ENCODE measurements at regions not wholly inside any gene's neighbourhood (a gene's known extent, or its start where the extent isn't known, plus 50 kb on each side); places are given as distances from the start of the nearest gene placed in this dataset.

DNA sequence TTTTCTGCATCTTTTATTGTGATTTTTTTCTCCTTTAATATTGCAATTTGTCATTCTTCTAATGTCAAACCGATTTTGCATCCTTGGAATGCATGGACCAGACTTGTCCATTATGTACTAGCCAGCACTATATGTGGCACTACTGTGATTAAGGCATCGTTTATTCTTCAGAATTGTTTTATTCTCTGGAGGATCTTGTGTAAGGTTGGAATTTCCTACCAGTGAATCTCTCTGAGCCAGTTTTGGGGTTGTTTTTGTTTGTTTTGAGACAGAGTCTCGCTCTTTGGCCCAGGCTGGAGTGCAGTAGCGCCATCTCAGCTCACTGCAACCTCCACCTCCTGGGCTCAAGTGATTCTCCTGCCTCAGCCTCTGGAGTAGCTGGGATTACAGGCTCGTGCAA is 58.5 kb downstream of the IGLL5 start:
- H3K27me3 ChIP-seq: peaks cover 0 to 49% of the 10 kb centered on the region in 2 donors
- DNase-seq: no peak
- no peaks in the 10 kb centered on the region for H3K36me3 ChIP-seq
- H3K9me3 ChIP-seq: no peaks in the 10 kb centered on the region
- H3K4me3 ChIP-seq: no peak overlapping the region
- no peak for TF ChIP-seq CTCF (IDR thresholded peaks at IDR 0.05)
- H3K27ac ChIP-seq: no peak overlapping the region
- no peaks in the 10 kb centered on the region for H3K4me1 ChIP-seq
- intact Hi-C loops (cut with DNase I; ENCODE audit: low total_unique reads): no loop called here

GRCh38 chr22:22948651-22949571 is 61.3 kb downstream of the IGLL5 start:
- peaks cover 0 to 51% of the 10 kb centered on the region in 2 donors for H3K27me3 ChIP-seq
- no peak for TF ChIP-seq CTCF (IDR thresholded peaks at IDR 0.05)
- no peaks in the 10 kb centered on the region for H3K36me3 ChIP-seq
- no peaks in the 10 kb centered on the region for H3K9me3 ChIP-seq
- no peak overlapping the region for H3K27ac ChIP-seq
- no peaks in the 10 kb centered on the region for H3K4me1 ChIP-seq
- H3K4me3 ChIP-seq: no peak overlapping the region
- intact Hi-C loops (cut with DNase I; ENCODE audit: low total_unique reads): no loop called here
- no peak for DNase-seq

GRCh38 chr22:22949953-22950352 is 62.3 kb downstream of the IGLL5 start:
- TF ChIP-seq CTCF (IDR thresholded peaks at IDR 0.05): no peak
- intact Hi-C loops (cut with DNase I; ENCODE audit: low total_unique reads): loop anchor here (10.0 kb wide), 2 partner anchors 95 to 435 kb away; no protein-coding TSS in a partner anchor

GRCh38 chr22:22951035-22951434 is 63.4 kb downstream of the IGLL5 start:
- no peak overlapping the region for H3K4me3 ChIP-seq
- DNase-seq: no peak
- TF ChIP-seq CTCF (IDR thresholded peaks at IDR 0.05): no peak
- peaks cover 0 to 58% of the 10 kb centered on the region in 2 donors for H3K27me3 ChIP-seq
- no peaks in the 10 kb centered on the region for H3K36me3 ChIP-seq
- intact Hi-C loops (cut with DNase I; ENCODE audit: low total_unique reads): loop anchor here (10.0 kb wide), 2 partner anchors 96 to 434 kb away; no protein-coding TSS in a partner anchor
- no peaks in the 10 kb centered on the region for H3K9me3 ChIP-seq
- H3K27ac ChIP-seq: no peak overlapping the region
- H3K4me1 ChIP-seq: no peaks in the 10 kb centered on the region

More at GRCh38 chr22:22949953-22950352, 62.3 kb downstream of the IGLL5 start:
- no peak for DNase-seq
- Histone ChIP-seq H3K4me1 (no peaks in the 10 kb centered on the region), H3K36me3 (no peaks in the 10 kb centered on the region), H3K4me3 (no peak overlapping the region), H3K27ac (no peak overlapping the region), H3K27me3 (peaks cover 0 to 53% of the 10 kb centered on the region in 2 donors), H3K9me3 (no peaks in the 10 kb centered on the region)

DNA sequence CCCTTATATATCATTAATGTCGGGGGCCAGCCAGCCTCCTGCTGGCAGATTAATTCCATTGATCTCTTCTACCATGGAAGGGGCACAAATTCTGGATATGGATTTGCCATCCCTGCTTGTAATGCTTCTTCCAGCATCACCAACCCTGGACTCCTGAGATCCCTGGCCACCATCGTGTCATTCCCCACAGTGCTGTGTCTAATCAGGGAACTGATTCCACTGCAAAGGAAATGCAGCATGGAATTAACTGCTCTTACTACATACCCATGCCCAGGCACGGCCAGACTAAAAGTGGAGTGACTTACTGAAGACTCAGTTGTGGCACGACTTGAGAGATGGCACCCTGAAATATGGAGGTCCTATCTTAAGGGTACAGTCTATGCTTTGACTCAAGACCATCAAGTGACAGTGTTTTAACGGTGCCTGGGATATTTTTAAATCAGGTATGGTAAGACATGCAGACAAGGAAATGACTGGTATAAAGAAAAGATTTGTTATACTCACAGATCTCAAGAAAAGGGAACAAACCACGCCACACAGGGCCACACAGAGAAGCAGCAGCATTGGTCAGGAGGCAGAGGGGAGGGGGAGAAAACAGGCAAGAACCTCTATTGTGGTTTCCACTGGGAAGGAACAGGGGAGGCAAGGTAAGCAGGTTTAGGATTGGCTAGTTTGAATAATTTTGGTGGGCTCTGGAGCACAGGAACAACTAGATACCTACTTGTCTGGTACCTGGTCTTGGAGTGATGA is 65.1 kb downstream of the IGLL5 start:
- Histone ChIP-seq H3K4me3 (no peak overlapping the region), H3K9me3 (no peaks in the 10 kb centered on the region), H3K4me1 (no peaks in the 10 kb centered on the region), H3K27ac (no peak overlapping the region), H3K36me3 (no peaks in the 10 kb centered on the region), H3K27me3 (peaks cover 0 to 69% of the 10 kb centered on the region in 2 donors)
- intact Hi-C loops (cut with DNase I; ENCODE audit: low total_unique reads): loop anchor here (10.0 kb wide), 2 partner anchors 98 to 432 kb away; no protein-coding TSS in a partner anchor
- no peak for TF ChIP-seq CTCF (IDR thresholded peaks at IDR 0.05)
- no peak for DNase-seq
